SJCRH30 (cell line): ENCODE measurements at regions not wholly inside any gene's neighbourhood (a gene's known extent, or its start where the extent isn't known, plus 50 kb on each side); places are given as distances from the start of the nearest gene placed in this dataset.
"Not testable (repeated sequence)": the region's sequence is repeated elsewhere in the genome, so short reads cannot be mapped to it uniquely, and the experiment has no call there.

Experiments used
- DNase-seq, 2 experiments: peaks; one replicate each; pipeline ENCODE4 v3.0.0-alpha.2; 2015 to 2020
- H3K27ac ChIP-seq: fragments of 250-450 bp; sonication (Bioruptor Pico); 2 replicates; pipeline ENCODE4 v1.5.1; 2020; ENCODE audit warnings: mild to moderate bottlenecking, moderate library complexity
- H3K27me3 ChIP-seq: fragments of 250-450 bp; sonication (Bioruptor Pico); 2 replicates; pipeline ENCODE4 v1.5.1; 2020; ENCODE audit warnings: mild to moderate bottlenecking, moderate library complexity
- H3K36me3 ChIP-seq: fragments of 250-450 bp; sonication (Bioruptor Pico); 2 replicates; pipeline ENCODE4 v1.5.1; 2020; ENCODE audit warnings: mild to moderate bottlenecking, moderate library complexity
- H3K4me1 ChIP-seq: fragments of 250-450 bp; sonication (Bioruptor Pico); 2 replicates; pipeline ENCODE4 v1.5.1; 2020; ENCODE audit warnings: mild to moderate bottlenecking, moderate library complexity
- H3K4me3 ChIP-seq: fragments of 250-450 bp; sonication (Bioruptor Pico); 2 replicates; pipeline ENCODE4 v1.5.1; 2020; ENCODE audit warnings: mild to moderate bottlenecking, moderate library complexity
- H3K9me3 ChIP-seq: fragments of 250-450 bp; sonication (Bioruptor Pico); replicated peaks from 2 replicates; pipeline ENCODE4 v1.5.1; 2020; ENCODE audit warnings: mild to moderate bottlenecking, moderate library complexity

DNA sequence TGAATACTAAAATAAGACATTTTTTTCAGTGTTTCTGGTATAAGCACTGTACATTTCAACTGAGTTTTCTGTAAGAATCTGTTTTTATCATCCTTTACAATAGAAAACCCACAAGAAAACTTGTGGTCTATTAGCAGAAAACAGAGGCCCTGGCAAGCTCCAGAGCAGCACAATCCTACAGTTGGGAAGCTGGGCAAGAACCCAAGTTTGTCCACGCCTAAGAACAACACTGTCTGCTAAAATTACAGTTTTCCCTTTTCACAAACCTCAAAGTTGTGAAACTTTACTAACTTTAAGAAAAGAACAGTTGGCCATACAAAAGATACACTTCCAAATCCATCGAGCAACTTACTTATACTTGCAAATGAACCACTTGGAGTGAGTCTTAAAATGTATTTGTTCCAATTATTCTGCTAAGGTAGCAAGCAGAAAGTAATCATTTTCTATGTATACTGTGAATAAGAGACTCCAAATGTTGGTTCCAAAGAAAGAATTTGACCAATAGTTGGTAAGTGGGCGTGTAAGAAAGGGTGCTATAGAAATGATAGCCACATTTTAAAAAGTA, 982.0 kb upstream of the ARRDC3 start:
- no peaks in the 10 kb centered on the region for H3K9me3 ChIP-seq
- H3K27me3 ChIP-seq: no peaks in the 10 kb centered on the region
- H3K27ac ChIP-seq: no peak overlapping the region
- H3K4me3 ChIP-seq: no peak overlapping the region
- no peaks in the 10 kb centered on the region for H3K4me1 ChIP-seq
- DNase-seq: no peak
- no peaks in the 10 kb centered on the region for H3K36me3 ChIP-seq

DNA sequence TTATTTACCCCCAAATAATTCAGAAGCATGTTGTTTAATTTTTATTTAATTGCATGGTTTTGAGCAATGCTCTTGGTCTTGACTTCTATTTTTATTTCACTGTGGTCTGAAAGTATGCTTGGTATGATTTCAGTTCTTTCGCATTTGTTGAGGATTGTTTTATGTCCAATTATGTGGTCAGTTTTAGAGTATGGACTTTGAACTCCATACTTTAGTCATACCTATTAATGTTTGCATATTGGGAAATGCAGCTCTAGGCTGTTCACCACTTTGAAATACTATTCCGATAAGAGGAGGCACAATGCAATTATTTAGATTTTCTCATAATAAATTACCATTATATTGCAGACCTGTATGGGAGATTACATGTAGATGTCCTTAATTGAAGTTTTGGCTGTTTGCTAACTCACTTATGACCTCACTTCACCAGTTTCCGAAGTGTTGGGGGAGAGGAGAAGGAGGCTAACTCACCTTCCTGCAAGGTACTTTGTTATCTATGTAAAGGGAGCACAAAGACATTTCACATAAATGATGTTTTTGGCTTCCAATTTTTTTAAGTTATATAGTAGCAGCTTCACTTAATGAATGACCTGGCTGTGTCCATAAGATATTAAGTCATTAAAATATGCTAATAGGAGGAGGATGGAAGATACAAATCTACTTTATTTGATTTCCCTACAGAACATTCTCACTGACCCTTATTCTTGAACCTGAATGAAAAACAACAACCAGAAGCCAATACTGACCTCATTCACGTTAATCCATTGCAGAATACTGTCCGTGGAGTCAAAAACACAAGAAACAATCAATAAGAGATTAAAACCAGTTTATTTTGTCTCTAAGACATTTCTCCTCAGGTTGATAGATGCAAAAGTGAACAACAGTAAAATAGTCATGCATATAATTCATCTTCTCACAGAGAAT, 970.3 kb upstream of the ARRDC3 start:
- H3K27ac ChIP-seq: no peak overlapping the region
- 0 out of 2 replicates have a peak, but pooled peaks cover 3% of the 10 kb centered on the region for H3K9me3 ChIP-seq
- DNase-seq: no peak
- H3K4me3 ChIP-seq: no peak overlapping the region
- H3K36me3 ChIP-seq: no peaks in the 10 kb centered on the region
- H3K4me1 ChIP-seq: no peaks in the 10 kb centered on the region
- no peaks in the 10 kb centered on the region for H3K27me3 ChIP-seq

DNA sequence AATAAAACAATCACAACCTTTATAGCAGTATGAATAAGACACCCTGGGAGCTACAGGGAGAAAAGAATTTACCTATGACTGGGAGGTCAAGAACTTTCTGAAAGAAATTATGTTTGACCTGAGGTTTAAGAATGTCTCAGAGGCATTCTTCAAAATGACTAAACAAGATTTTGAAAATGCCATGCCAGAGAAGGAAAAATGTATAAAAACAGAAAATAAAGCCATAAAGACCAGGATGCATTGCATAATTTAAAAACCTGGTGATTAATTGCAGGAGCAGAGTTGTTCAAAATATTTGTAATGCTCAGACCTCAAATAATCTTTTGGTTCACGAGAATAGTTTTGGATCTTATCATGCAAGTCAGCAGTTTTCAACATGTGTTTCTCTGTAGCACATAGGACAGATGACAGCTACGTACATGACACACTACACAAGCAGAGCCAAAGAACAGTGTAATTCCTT, 954.7 kb upstream of the ARRDC3 start:
- no peak overlapping the region for H3K4me3 ChIP-seq
- no peaks in the 10 kb centered on the region for H3K4me1 ChIP-seq
- no peak overlapping the region for H3K27ac ChIP-seq
- no peaks in the 10 kb centered on the region for H3K36me3 ChIP-seq
- H3K27me3 ChIP-seq: no peaks in the 10 kb centered on the region
- no peak for DNase-seq
- H3K9me3 ChIP-seq: no peaks in the 10 kb centered on the region

DNA sequence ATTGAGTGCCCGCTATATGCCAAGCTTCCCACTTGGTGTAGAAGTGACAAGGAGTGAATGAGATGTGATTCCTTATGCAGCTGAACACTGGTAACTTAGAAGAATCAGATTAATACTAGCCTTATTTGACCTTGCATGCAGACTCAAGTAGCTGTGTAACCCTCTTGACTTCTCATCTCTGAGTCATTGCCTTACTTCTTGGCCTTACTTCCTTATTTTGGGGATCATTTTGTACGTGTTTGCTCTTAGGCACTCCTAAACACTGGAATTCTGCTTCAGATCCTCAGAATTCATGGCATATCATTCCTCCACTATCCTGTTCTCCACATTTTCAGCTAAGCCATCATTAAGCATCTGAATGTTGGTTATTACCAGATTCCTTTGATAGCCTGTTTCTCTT, 948.9 kb upstream of the ARRDC3 start:
- Histone ChIP-seq H3K4me3 (no peak overlapping the region), H3K27me3 (no peaks in the 10 kb centered on the region), H3K4me1 (no peaks in the 10 kb centered on the region), H3K27ac (no peak overlapping the region), H3K36me3 (no peaks in the 10 kb centered on the region), H3K9me3 (no peaks in the 10 kb centered on the region)
- no peak for DNase-seq

GRCh38 chr5:92330365-92330764, 947.2 kb upstream of the ARRDC3 start:
- Histone ChIP-seq H3K36me3 (no peaks in the 10 kb centered on the region), H3K27ac (no peak overlapping the region), H3K27me3 (no peaks in the 10 kb centered on the region), H3K9me3 (no peaks in the 10 kb centered on the region), H3K4me3 (no peak overlapping the region), H3K4me1 (no peaks in the 10 kb centered on the region)
- DNase-seq: no peak

GRCh38 chr5:92329759-92330158, 946.6 kb upstream of the ARRDC3 start:
- Histone ChIP-seq H3K27me3 (no peaks in the 10 kb centered on the region), H3K4me3 (no peak overlapping the region), H3K36me3 (no peaks in the 10 kb centered on the region), H3K4me1 (no peaks in the 10 kb centered on the region), H3K9me3 (no peaks in the 10 kb centered on the region), H3K27ac (no peak overlapping the region)
- no peak for DNase-seq

GRCh38 chr5:92328584-92329259, 945.6 kb upstream of the ARRDC3 start:
- no peak for DNase-seq
- H3K9me3 ChIP-seq: no peaks in the 10 kb centered on the region
- no peaks in the 10 kb centered on the region for H3K36me3 ChIP-seq
- no peaks in the 10 kb centered on the region for H3K27me3 ChIP-seq
- H3K4me1 ChIP-seq: no peaks in the 10 kb centered on the region
- no peak overlapping the region for H3K4me3 ChIP-seq
- H3K27ac ChIP-seq: no peak overlapping the region

DNA sequence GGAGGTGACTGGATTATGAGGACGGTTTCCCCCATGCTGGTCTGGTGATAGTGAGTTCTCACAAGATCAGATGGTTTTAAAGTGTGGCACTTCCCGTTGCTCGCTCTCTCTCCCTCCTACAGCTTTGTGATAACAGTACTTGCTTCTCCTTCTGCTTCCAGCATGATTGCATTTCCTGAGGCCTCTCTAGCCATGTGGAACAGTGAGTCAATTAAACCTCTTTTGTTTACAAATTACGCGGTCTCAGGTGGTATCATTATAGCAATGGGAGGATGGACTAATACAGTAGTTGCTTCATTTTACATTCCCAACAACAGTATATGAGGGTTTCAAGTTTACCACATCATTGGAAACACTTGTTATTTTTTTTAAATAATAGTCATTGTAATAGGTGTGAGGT, 937.3 kb upstream of the ARRDC3 start:
- H3K27ac ChIP-seq: no peak overlapping the region
- no peaks in the 10 kb centered on the region for H3K27me3 ChIP-seq
- no peaks in the 10 kb centered on the region for H3K36me3 ChIP-seq
- H3K4me3 ChIP-seq: no peak overlapping the region
- no peak for DNase-seq
- H3K4me1 ChIP-seq: no peaks in the 10 kb centered on the region
- 0 out of 2 replicates have a peak, but pooled peaks cover 3% of the 10 kb centered on the region for H3K9me3 ChIP-seq

DNA sequence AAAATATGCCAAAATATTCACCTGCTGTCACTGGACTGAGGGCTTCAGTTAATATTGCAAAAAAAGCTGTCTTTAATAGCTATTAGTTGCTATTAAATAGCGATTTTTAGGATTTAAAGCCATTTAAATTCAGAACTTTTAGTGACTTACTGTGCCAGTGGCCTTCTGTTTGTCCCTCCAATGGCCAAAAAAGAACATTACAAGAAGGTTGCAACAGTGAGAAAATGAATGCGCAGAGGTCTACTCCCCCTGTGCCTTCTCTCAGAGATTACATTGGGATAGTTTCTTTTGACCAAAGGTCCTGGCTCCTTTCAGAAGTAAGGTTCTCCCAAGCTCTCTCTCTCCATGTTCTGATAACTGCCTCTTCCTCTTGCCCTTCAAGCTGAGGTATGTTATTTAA, 930.3 kb upstream of the ARRDC3 start:
- no peaks in the 10 kb centered on the region; the same call in 1 of the 2 replicates for H3K4me1 ChIP-seq
- no peak for DNase-seq
- no peaks in the 10 kb centered on the region for H3K36me3 ChIP-seq
- H3K9me3 ChIP-seq: no peaks in the 10 kb centered on the region
- H3K27me3 ChIP-seq: no peaks in the 10 kb centered on the region
- no peak overlapping the region for H3K27ac ChIP-seq
- no peak overlapping the region for H3K4me3 ChIP-seq

GRCh38 chr5:92309336-92309991, 926.3 kb upstream of the ARRDC3 start:
- no peaks in the 10 kb centered on the region for H3K9me3 ChIP-seq
- H3K4me3 ChIP-seq: no peak overlapping the region
- H3K36me3 ChIP-seq: no peaks in the 10 kb centered on the region
- H3K27me3 ChIP-seq: no peaks in the 10 kb centered on the region
- H3K4me1 ChIP-seq: no peaks in the 10 kb centered on the region; the same call in 1 of the 2 replicates
- no peak overlapping the region for H3K27ac ChIP-seq
- DNase-seq: peak in 1 of 2 experiments; percentile 64

GRCh38 chr5:92308679-92309078, 925.6 kb upstream of the ARRDC3 start:
- Histone ChIP-seq H3K4me3 (no peak overlapping the region), H3K36me3 (no peaks in the 10 kb centered on the region), H3K27me3 (no peaks in the 10 kb centered on the region), H3K27ac (no peak overlapping the region), H3K9me3 (no peaks in the 10 kb centered on the region), H3K4me1 (no peaks in the 10 kb centered on the region; the same call in 1 of the 2 replicates)
- DNase-seq: peak in 1 of 2 experiments; percentile 4

DNA sequence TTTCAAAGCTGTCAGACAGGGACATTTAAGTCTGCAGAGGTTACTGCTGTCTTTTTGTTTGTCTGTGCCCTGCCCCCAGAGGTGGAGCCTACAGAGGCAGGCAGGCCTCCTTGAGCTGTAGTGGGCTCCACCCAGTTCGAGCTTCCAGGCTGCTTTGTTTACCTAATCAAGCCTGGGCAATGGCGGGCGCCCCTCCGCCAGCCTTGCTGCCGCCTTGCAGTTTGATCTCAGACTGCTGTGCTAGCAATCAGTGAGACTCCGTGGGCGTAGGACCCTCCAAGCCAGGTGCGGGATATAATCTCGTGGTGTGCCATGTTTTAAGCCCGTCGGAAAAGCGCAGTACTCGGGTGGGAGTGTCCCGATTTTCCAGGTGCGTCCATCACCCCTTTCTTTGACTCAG, 919.2 kb upstream of the ARRDC3 start:
- not testable (repeated sequence) for H3K9me3 ChIP-seq, DNase-seq, H3K36me3 ChIP-seq, H3K27me3 ChIP-seq, H3K4me1 ChIP-seq, H3K4me3 ChIP-seq, H3K27ac ChIP-seq

- DNase-seq: no peak
- Histone ChIP-seq H3K27me3 (no peaks in the 10 kb centered on the region), H3K4me3 (no peak overlapping the region), H3K27ac (no peak overlapping the region), H3K36me3 (no peaks in the 10 kb centered on the region), H3K9me3 (no peaks in the 10 kb centered on the region), H3K4me1 (no peaks in the 10 kb centered on the region)
Measured at GRCh38 chr5:92283521-92283920, 900.4 kb upstream of the ARRDC3 start.

GRCh38 chr5:92271750-92272149, 888.6 kb upstream of the ARRDC3 start:
- DNase-seq, H3K27ac ChIP-seq, H3K36me3 ChIP-seq, H3K27me3 ChIP-seq, H3K4me3 ChIP-seq, H3K9me3 ChIP-seq, H3K4me1 ChIP-seq: not testable (repeated sequence)

- Histone ChIP-seq H3K4me3 (no peak overlapping the region), H3K4me1 (no peaks in the 10 kb centered on the region), H3K27ac (no peak overlapping the region), H3K27me3 (no peaks in the 10 kb centered on the region), H3K36me3 (no peaks in the 10 kb centered on the region), H3K9me3 (no peaks in the 10 kb centered on the region)
- no peak for DNase-seq
Measured at GRCh38 chr5:92268343-92268742, 885.2 kb upstream of the ARRDC3 start.
